PC-9 (cell line): ENCODE measurements at regions not wholly inside any gene's neighbourhood (a gene's known extent, or its start where the extent isn't known, plus 50 kb on each side); places are given as distances from the start of the nearest gene placed in this dataset.
"Not testable (repeated sequence)": the region's sequence is repeated elsewhere in the genome, so short reads cannot be mapped to it uniquely, and the experiment has no call there.

Experiments
- BruUV-seq: library from RNA; stranded (reverse); fragments of 400-500 nt; replicated peaks from 2 replicates; lab custom pipeline; 2021; lab: Mats Ljungman, UMichigan
- CTCF ChIA-PET: fragments of 300-600 bp; sonication (Branson Sonifier 250); formaldehyde crosslinking; loops from one replicate; lab custom pipeline; 2022; ENCODE audit warnings: antibody characterized with exemption; lab: Charles Lee
- POLR2A ChIA-PET: fragments of 300-600 bp; sonication (Branson Sonifier 250); formaldehyde crosslinking; loops from one replicate; lab custom pipeline; 2022; ENCODE audit warnings: antibody characterized with exemption; ENCODE audit not compliant: unreplicated experiment; lab: Charles Lee
- DNase-seq, 2 experiments: peaks; one replicate each; pipeline versions ENCODE4 v3.0.0 to v3.0.0-alpha.2; 2015 to 2022; ENCODE audit warnings: mixed read lengths in 1 of 2
- H2AFZ ChIP-seq: fragments of 200-600 bp; sonication (generic); 2 replicates; pipeline ENCODE4 v1.8.1; 2017; ENCODE audit warnings: antibody characterized with exemption
- H3F3A ChIP-seq: fragments of 200-600 bp; sonication (generic); 2 replicates; pipeline ENCODE4 v1.8.1; 2017; ENCODE audit warnings: antibody characterized with exemption, mild to moderate bottlenecking, low read depth; ENCODE audit not compliant: insufficient read depth
- H3K27ac ChIP-seq: fragments of 200-600 bp; sonication (generic); 2 replicates; pipeline ENCODE4 v1.6.1; 2016; ENCODE audit warnings: mixed run types
- H3K27me3 ChIP-seq: fragments of 200-600 bp; sonication (generic); 2 replicates; pipeline ENCODE4 v1.6.1; 2016; ENCODE audit warnings: low read depth, mixed run types; ENCODE audit not compliant: insufficient read depth
- H3K36me3 ChIP-seq: fragments of 200-600 bp; sonication (generic); 2 replicates; pipeline ENCODE4 v1.6.1; 2016; ENCODE audit warnings: low read depth, mixed run types
- H3K4me1 ChIP-seq: fragments of 200-600 bp; sonication (generic); replicated peaks from 2 replicates; pipeline ENCODE4 v1.6.1; 2016; ENCODE audit warnings: mixed run types; ENCODE audit not compliant: insufficient read depth
- H3K4me2 ChIP-seq: fragments of 200-600 bp; sonication (generic); 2 replicates; pipeline ENCODE4 v1.6.1; 2017; ENCODE audit warnings: mixed run types
- H3K4me3 ChIP-seq: fragments of 200-600 bp; sonication (generic); 2 replicates; pipeline ENCODE4 v1.6.1; 2016; ENCODE audit warnings: mixed run types
- H3K79me2 ChIP-seq: fragments of 200-600 bp; sonication (generic); 2 replicates; pipeline ENCODE4 v1.6.1; 2017; ENCODE audit warnings: low read depth, mixed run types
- H3K9me2 ChIP-seq: fragments of 200-600 bp; sonication (generic); 2 replicates; pipeline ENCODE4 v1.8.1; 2017; ENCODE audit warnings: mild to moderate bottlenecking; ENCODE audit not compliant: insufficient read depth
- H3K9me3 ChIP-seq: fragments of 200-600 bp; sonication (generic); 2 replicates; pipeline ENCODE4 v1.8.1; 2016; ENCODE audit warnings: low read depth; ENCODE audit not compliant: insufficient read depth
- H4K20me1 ChIP-seq: fragments of 200-600 bp; sonication (generic); 2 replicates; pipeline ENCODE4 v1.8.1; 2017; ENCODE audit not compliant: insufficient read depth
- CTCF ChIP-seq: fragments of 200-600 bp; sonication (generic); conservative IDR thresholded peaks from 2 replicates; pipeline ENCODE4 v1.6.1; 2017; ENCODE audit warnings: mixed run types, antibody characterized with exemption, mild to moderate bottlenecking, moderate library complexity
- EZH2 ChIP-seq: fragments of 200-600 bp; sonication (generic); IDR thresholded peaks from 2 replicates; pipeline ENCODE4 v1.8.0; 2017; ENCODE audit warnings: antibody characterized with exemption, low read depth
- intact Hi-C: fragments of 100-400 bp; cut with micrococcal nuclease; formaldehyde crosslinking; loops from one replicate; pipeline ENCODE4 v1.10.0; 2022; ENCODE audit not compliant: unreplicated experiment

- no peaks in the 10 kb centered on the region for H3K4me1 ChIP-seq
- no peaks in the 10 kb centered on the region for H3K36me3 ChIP-seq
- H3K4me2 ChIP-seq, result no peak overlapping the region
- H4K20me1 ChIP-seq, result no peaks in the 10 kb centered on the region
- no peak overlapping the region for H2AFZ ChIP-seq
- H3K4me3 ChIP-seq, result no peak overlapping the region
- DNase-seq, result peak in 1 of 2 experiments; percentile 34
- TF ChIP-seq EZH2, result no peak
- no peak for TF ChIP-seq CTCF
- no peaks in the 10 kb centered on the region for H3K79me2 ChIP-seq
- no peak overlapping the region for H3K27ac ChIP-seq
- H3K9me2 ChIP-seq, result no peaks in the 10 kb centered on the region
- ChIA-PET POLR2A (no interaction called here), CTCF (no interaction called here)
- intact Hi-C loops, result no loop called here
- BruUV-seq, result no TSS peak
- no peaks in the 10 kb centered on the region for H3K9me3 ChIP-seq
- no peaks in the 10 kb centered on the region for H3F3A ChIP-seq
- peaks cover 16% of the 10 kb centered on the region for H3K27me3 ChIP-seq
These were observed 112.2 kb upstream of the FAN1 start for GRCh38 chr15:30791239-30792175.

- H3K27me3 ChIP-seq, result peaks cover 23% of the 10 kb centered on the region
- H3F3A ChIP-seq, CTCF ChIA-PET, H3K4me3 ChIP-seq, H3K36me3 ChIP-seq, BruUV-seq, H3K4me2 ChIP-seq, DNase-seq, H4K20me1 ChIP-seq, intact Hi-C loops, H2AFZ ChIP-seq, POLR2A ChIA-PET, H3K9me3 ChIP-seq, H3K9me2 ChIP-seq, H3K79me2 ChIP-seq, H3K27ac ChIP-seq, H3K4me1 ChIP-seq: not testable (repeated sequence)
These were observed 110.9 kb upstream of the FAN1 start for GRCh38 chr15:30792843-30793242.

- no peak for DNase-seq
- H3K36me3 ChIP-seq, result no peaks in the 10 kb centered on the region
- no peaks in the 10 kb centered on the region for H3K9me2 ChIP-seq
- no peaks in the 10 kb centered on the region for H3F3A ChIP-seq
- no peaks in the 10 kb centered on the region for H3K9me3 ChIP-seq
- no peak overlapping the region for H3K27ac ChIP-seq
- ChIA-PET POLR2A (no interaction called here), CTCF (no interaction called here)
- H2AFZ ChIP-seq, result no peak overlapping the region
- no peaks in the 10 kb centered on the region for H3K79me2 ChIP-seq
- no peak overlapping the region for H3K4me3 ChIP-seq
- no TSS peak for BruUV-seq
- peaks cover 19% of the 10 kb centered on the region for H3K27me3 ChIP-seq
- TF ChIP-seq CTCF (no peak), EZH2 (no peak)
- intact Hi-C loops, result no loop called here
- H3K4me2 ChIP-seq, result no peak overlapping the region
- no peaks in the 10 kb centered on the region for H3K4me1 ChIP-seq
- H4K20me1 ChIP-seq, result no peaks in the 10 kb centered on the region
These were observed 109.3 kb upstream of the FAN1 start for GRCh38 chr15:30794388-30794787.
